WTC11 (cell line): ENCODE measurements at regions not wholly inside any gene's neighbourhood (a gene's known extent, or its start where the extent isn't known, plus 50 kb on each side); places are given as distances from the start of the nearest gene placed in this dataset.
"Not testable (repeated sequence)": the region's sequence is repeated elsewhere in the genome, so short reads cannot be mapped to it uniquely, and the experiment has no call there.

Experiments used
- ATAC-seq: fragments of 200-7000 bp; cut with Tn5 transposase; 2 replicates; pipeline ENCODE4 v1.10.0; 2021; ENCODE audit warnings: mild to moderate bottlenecking, moderate library complexity
- CTCF ChIA-PET: fragments of 300-600 bp; sonication (Branson Sonifier 250); formaldehyde crosslinking; loops from one replicate; lab custom pipeline; 2021; ENCODE audit warnings: antibody characterized with exemption; lab: Charles Lee
- POLR2A ChIA-PET: fragments of 350-600 bp; sonication (Branson Sonifier 250); formaldehyde crosslinking; loops from one replicate; lab custom pipeline; 2021; ENCODE audit warnings: antibody characterized with exemption; lab: Charles Lee
- DNase-seq: peaks from one replicate; pipeline ENCODE4 v3.0.0; 2021; ENCODE audit warnings: low spot score
- H3K27ac Mint-ChIP-seq: 2 replicates; pipeline ENCODE4 v1.8.0; 2021; ENCODE audit warnings: mixed read lengths
- H3K27me3 Mint-ChIP-seq: 2 replicates; pipeline ENCODE4 v1.8.0; 2021; ENCODE audit warnings: low read depth, mild to moderate bottlenecking, moderate library complexity, mixed read lengths
- H3K36me3 Mint-ChIP-seq: 2 replicates; pipeline ENCODE4 v1.8.0; 2021; ENCODE audit warnings: mixed read lengths
- H3K4me1 Mint-ChIP-seq: 2 replicates; pipeline ENCODE4 v1.8.0; 2022; ENCODE audit warnings: mixed read lengths
- H3K4me3 Mint-ChIP-seq: 2 replicates; pipeline ENCODE4 v1.8.0; 2021; ENCODE audit warnings: mild to moderate bottlenecking, moderate library complexity, mixed read lengths
- H3K9me3 Mint-ChIP-seq: 2 replicates; pipeline ENCODE4 v1.8.0; 2021; ENCODE audit warnings: mixed read lengths
- HMGA2 ChIP-seq: fragments of 250-450 bp; sonication (Bioruptor Pico); IDR thresholded peaks from 2 replicates; pipeline ENCODE4 v1.4.0; 2021; ENCODE audit warnings: mild to moderate bottlenecking, moderate library complexity
- JUN ChIP-seq: sonication (generic); formaldehyde crosslinking; IDR thresholded peaks from 2 replicates; pipeline ENCODE4 v1.8.0; 2023; ENCODE audit warnings: mild to moderate bottlenecking, missing genetic modification reagents
- NFATC4 ChIP-seq: fragments of 250-450 bp; sonication (Bioruptor Pico); IDR thresholded peaks from 2 replicates; pipeline ENCODE4 v1.9.0; 2021; ENCODE audit warnings: mild to moderate bottlenecking
- NFE2L1 ChIP-seq: sonication (generic); formaldehyde crosslinking; IDR thresholded peaks from 2 replicates; pipeline ENCODE4 v1.8.1; 2023; ENCODE audit warnings: missing genetic modification reagents
- NR3C1 ChIP-seq: sonication (generic); formaldehyde crosslinking; conservative IDR thresholded peaks from 2 replicates; pipeline ENCODE4 v1.8.1; 2023; ENCODE audit warnings: low read depth, mild to moderate bottlenecking, missing genetic modification reagents
- OVOL2 ChIP-seq: fragments of 250-450 bp; sonication (Bioruptor Pico); IDR thresholded peaks from 2 replicates; pipeline ENCODE4 v1.9.0; 2021; ENCODE audit warnings: mild to moderate bottlenecking, borderline replicate concordance
- SOX15 ChIP-seq: fragments of 250-450 bp; sonication (Bioruptor Pico); IDR thresholded peaks from 2 replicates; pipeline ENCODE4 v1.9.0; 2021; ENCODE audit warnings: mild to moderate bottlenecking
- SP1 ChIP-seq: sonication (generic); formaldehyde crosslinking; conservative IDR thresholded peaks from 2 replicates; pipeline ENCODE4 v1.8.1; 2022; ENCODE audit warnings: missing genetic modification reagents
- TEAD1 ChIP-seq: sonication (generic); formaldehyde crosslinking; IDR thresholded peaks from 2 replicates; pipeline ENCODE4 v1.8.0; 2022; ENCODE audit warnings: mild to moderate bottlenecking, missing genetic modification reagents
- ZBTB21 ChIP-seq: sonication (generic); formaldehyde crosslinking; IDR thresholded peaks from 2 replicates; pipeline ENCODE4 v1.8.1; 2023; ENCODE audit warnings: mild to moderate bottlenecking, missing genetic modification reagents, borderline replicate concordance
- ZNF263 ChIP-seq: sonication (generic); formaldehyde crosslinking; IDR thresholded peaks from 2 replicates; pipeline ENCODE4 v1.8.1; 2022; ENCODE audit warnings: low read depth, mild to moderate bottlenecking, moderate library complexity, missing genetic modification reagents
- ZNF317 ChIP-seq: sonication (generic); formaldehyde crosslinking; IDR thresholded peaks from 2 replicates; pipeline ENCODE4 v1.8.1; 2023; ENCODE audit warnings: low read depth, mild to moderate bottlenecking, moderate library complexity, missing genetic modification reagents, borderline replicate concordance
- TF ChIP-seq, protein P1 (sequence below): sonication (generic); formaldehyde crosslinking; conservative IDR thresholded peaks from 2 replicates; pipeline ENCODE4 v1.8.1; 2023; ENCODE audit warnings: mild to moderate bottlenecking, low read depth, missing genetic modification reagents, moderate library complexity
- TF ChIP-seq, protein P2 (sequence below): sonication (generic); formaldehyde crosslinking; IDR thresholded peaks from 2 replicates; pipeline ENCODE4 v1.8.1; 2023; ENCODE audit warnings: mild to moderate bottlenecking, moderate library complexity, missing genetic modification reagents
- TF ChIP-seq, protein P3 (sequence below): sonication (generic); formaldehyde crosslinking; IDR thresholded peaks from 2 replicates; pipeline ENCODE4 v1.8.1; 2022; ENCODE audit warnings: mild to moderate bottlenecking, missing genetic modification reagents, moderate library complexity, borderline replicate concordance
- TF ChIP-seq, protein P4 (sequence below): sonication (generic); formaldehyde crosslinking; IDR thresholded peaks from 2 replicates; pipeline ENCODE4 v1.8.1; 2023; ENCODE audit warnings: mild to moderate bottlenecking, missing genetic modification reagents, moderate library complexity
- TF ChIP-seq, protein P5 (sequence below): sonication (generic); formaldehyde crosslinking; IDR thresholded peaks from 2 replicates; pipeline ENCODE4 v1.8.1; 2023; ENCODE audit warnings: mild to moderate bottlenecking, missing genetic modification reagents

DNA sequence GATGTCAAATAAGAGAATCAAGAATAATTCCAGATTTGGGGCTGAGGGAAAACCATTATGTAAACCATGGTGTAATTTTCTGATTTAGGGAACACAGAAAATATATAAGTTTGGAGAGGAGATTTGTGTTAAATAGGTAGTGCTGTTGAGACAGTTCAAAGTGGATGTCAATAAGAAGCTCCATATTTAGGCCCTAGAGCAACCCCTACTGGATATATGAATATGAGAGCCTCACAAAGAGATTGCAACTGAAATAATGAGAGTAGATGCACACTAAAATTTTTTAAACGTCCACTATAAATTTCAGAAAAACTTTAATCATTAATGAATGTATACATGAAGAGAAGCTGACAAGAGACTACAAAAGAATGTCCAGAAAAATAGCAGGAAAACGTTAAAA, 1447.8 kb upstream of the PRMT6 start (continued):
- TF ChIP-seq, protein P1, sequence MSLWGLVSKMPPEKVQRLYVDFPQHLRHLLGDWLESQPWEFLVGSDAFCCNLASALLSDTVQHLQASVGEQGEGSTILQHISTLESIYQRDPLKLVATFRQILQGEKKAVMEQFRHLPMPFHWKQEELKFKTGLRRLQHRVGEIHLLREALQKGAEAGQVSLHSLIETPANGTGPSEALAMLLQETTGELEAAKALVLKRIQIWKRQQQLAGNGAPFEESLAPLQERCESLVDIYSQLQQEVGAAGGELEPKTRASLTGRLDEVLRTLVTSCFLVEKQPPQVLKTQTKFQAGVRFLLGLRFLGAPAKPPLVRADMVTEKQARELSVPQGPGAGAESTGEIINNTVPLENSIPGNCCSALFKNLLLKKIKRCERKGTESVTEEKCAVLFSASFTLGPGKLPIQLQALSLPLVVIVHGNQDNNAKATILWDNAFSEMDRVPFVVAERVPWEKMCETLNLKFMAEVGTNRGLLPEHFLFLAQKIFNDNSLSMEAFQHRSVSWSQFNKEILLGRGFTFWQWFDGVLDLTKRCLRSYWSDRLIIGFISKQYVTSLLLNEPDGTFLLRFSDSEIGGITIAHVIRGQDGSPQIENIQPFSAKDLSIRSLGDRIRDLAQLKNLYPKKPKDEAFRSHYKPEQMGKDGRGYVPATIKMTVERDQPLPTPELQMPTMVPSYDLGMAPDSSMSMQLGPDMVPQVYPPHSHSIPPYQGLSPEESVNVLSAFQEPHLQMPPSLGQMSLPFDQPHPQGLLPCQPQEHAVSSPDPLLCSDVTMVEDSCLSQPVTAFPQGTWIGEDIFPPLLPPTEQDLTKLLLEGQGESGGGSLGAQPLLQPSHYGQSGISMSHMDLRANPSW (CRISPR knock-in tag) = no peak
- no peak for TF ChIP-seq ZBTB21 (CRISPR knock-in tag)
- TF ChIP-seq, protein P2, sequence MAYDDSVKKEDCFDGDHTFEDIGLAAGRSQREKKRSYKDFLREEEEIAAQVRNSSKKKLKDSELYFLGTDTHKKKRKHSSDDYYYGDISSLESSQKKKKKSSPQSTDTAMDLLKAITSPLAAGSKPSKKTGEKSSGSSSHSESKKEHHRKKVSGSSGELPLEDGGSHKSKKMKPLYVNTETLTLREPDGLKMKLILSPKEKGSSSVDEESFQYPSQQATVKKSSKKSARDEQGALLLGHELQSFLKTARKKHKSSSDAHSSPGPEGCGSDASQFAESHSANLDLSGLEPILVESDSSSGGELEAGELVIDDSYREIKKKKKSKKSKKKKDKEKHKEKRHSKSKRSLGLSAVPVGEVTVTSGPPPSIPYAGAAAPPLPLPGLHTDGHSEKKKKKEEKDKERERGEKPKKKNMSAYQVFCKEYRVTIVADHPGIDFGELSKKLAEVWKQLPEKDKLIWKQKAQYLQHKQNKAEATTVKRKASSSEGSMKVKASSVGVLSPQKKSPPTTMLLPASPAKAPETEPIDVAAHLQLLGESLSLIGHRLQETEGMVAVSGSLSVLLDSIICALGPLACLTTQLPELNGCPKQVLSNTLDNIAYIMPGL (CRISPR knock-in tag) = no peak
- TF ChIP-seq ZNF263 (CRISPR knock-in tag) = no peak
- TF ChIP-seq HMGA2 (CRISPR knock-in tag) = no peak
- TF ChIP-seq, protein P3, sequence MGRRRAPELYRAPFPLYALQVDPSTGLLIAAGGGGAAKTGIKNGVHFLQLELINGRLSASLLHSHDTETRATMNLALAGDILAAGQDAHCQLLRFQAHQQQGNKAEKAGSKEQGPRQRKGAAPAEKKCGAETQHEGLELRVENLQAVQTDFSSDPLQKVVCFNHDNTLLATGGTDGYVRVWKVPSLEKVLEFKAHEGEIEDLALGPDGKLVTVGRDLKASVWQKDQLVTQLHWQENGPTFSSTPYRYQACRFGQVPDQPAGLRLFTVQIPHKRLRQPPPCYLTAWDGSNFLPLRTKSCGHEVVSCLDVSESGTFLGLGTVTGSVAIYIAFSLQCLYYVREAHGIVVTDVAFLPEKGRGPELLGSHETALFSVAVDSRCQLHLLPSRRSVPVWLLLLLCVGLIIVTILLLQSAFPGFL (CRISPR knock-in tag) = no peak
- TF ChIP-seq TEAD1 (CRISPR knock-in tag) = no peak
- TF ChIP-seq JUN (CRISPR knock-in tag) = no peak
- no peak for TF ChIP-seq ZNF317
- TF ChIP-seq SOX15 (CRISPR knock-in tag) = no peak
- TF ChIP-seq, protein P4, sequence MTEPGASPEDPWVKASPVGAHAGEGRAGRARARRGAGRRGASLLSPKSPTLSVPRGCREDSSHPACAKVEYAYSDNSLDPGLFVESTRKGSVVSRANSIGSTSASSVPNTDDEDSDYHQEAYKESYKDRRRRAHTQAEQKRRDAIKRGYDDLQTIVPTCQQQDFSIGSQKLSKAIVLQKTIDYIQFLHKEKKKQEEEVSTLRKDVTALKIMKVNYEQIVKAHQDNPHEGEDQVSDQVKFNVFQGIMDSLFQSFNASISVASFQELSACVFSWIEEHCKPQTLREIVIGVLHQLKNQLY (CRISPR knock-in tag) = no peak
- no peak for TF ChIP-seq OVOL2
- TF ChIP-seq NR3C1 = no peak
- TF ChIP-seq SP1 (CRISPR knock-in tag) = no peak
- TF ChIP-seq NFE2L1 (CRISPR knock-in tag) = no peak

DNA sequence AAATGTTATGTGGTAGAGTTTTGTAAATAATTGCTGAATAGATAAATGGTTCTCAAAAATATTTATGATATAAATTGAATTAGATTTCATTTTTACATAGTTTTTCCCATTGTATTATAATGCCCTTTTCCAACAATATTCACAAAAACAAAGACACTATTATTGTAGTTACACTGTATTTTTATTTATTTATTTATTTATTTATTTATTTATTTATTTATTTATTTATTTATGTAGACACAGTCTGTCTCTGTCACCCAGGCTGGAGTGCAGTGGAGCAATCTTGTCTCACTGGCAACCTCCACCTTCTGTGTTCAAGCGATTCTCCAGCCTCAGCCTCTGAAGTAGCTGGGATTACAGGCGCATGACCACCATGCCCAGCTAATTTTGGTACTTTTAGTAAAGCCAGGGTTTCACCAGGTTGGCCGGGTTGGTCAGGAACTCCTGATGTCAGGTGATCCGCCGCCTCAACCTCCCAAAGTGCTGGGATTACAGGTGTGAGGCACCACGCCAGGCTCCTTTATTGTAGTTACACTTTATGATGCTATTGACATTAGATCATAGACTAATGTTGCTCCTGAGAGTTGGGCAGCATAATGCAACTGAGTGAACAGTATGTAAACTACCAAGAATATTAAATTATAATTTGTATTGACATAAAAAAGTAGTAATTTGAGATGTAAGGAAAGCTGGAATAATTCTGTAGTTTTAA, 1430.0 kb upstream of the PRMT6 start:
- ChIA-PET CTCF (no interaction called here), POLR2A (no interaction called here)
- Mint-ChIP-seq H3K27ac (no peak overlapping the region), H3K9me3 (peaks cover 9% of the 10 kb centered on the region), H3K36me3 (peaks cover 5% of the 10 kb centered on the region), H3K27me3 (no peaks in the 10 kb centered on the region; the same call in 1 of the 2 replicates), H3K4me1 (no peaks in the 10 kb centered on the region), H3K4me3 (no peak overlapping the region)
- DNase-seq = no peak
- TF ChIP-seq NFATC4 = no peak
- TF ChIP-seq, protein P5, sequence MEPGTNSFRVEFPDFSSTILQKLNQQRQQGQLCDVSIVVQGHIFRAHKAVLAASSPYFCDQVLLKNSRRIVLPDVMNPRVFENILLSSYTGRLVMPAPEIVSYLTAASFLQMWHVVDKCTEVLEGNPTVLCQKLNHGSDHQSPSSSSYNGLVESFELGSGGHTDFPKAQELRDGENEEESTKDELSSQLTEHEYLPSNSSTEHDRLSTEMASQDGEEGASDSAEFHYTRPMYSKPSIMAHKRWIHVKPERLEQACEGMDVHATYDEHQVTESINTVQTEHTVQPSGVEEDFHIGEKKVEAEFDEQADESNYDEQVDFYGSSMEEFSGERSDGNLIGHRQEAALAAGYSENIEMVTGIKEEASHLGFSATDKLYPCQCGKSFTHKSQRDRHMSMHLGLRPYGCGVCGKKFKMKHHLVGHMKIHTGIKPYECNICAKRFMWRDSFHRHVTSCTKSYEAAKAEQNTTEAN = no peak
- no peak for ATAC-seq

DNA sequence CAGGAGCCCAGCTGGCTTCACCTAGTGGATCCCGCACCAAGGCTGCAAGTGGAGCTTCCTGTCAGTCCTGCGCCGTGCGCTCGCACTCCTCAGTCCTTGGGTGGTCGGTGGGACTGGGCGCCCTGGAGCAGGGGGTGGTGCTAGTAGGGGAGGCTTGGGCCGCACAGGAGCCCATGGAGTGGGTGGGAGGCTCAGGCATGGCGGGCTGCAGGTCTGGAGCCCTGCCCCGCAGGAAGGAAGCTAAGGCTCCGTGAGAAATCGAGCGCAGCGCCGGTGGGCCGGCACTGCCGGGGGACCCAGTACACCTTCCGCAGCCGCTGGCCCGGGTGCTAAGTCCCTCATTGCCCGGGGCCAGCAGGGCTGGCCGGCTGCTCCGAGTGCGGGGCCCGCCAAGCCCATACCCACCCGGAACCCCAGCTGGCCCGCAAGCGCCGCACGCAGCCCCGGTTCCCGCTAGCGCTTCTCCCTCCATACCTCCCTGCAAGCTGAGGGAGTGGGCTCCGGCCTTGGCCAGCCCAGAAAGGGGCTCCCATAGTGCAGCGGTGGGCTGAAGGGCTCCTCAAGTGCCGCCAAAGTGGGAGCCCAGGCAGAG, 1425.2 kb upstream of the PRMT6 start:
- H3K27me3 Mint-ChIP-seq, DNase-seq, CTCF ChIA-PET, H3K36me3 Mint-ChIP-seq, H3K27ac Mint-ChIP-seq, POLR2A ChIA-PET, H3K4me1 Mint-ChIP-seq, ATAC-seq, H3K4me3 Mint-ChIP-seq: not testable (repeated sequence)
- peaks cover 12% of the 10 kb centered on the region for H3K9me3 Mint-ChIP-seq
